ENCODE measurements at regions not wholly inside any gene's neighbourhood (a gene's known extent, or its start where the extent isn't known, plus 50 kb on each side); places are given as distances from the start of the nearest gene placed in this dataset.
A peak's percentile ranks its signal among the peaks of the same experiment; 100 is the strongest.

GRCh38 chr15:98311566-98312188 is 336.7 kb upstream of the IGF1R start:
- TF ChIP-seq CTCF (IDR thresholded peaks at IDR 0.05) (peak; percentile 89), MAX (CRISPR knock-in tag; IDR thresholded peaks at IDR 0.05) (no peak), CREB1 (CRISPR knock-in tag; IDR thresholded peaks at IDR 0.05) (no peak), ZNF425 (CRISPR knock-in tag; conservative IDR thresholded peaks at IDR 0.05) (no peak), CBFB (CRISPR knock-in tag; IDR thresholded peaks at IDR 0.05; ENCODE audit: low read depth) (no peak)
- peak; percentile 41; the same call in 1 of the 2 replicates for ATAC-seq
- ChIA-PET POLR2A (no interaction called here), CTCF (interaction anchor here (0.5 to 3.4 kb wide), 44 partner anchors 10 to 436 kb away, joined by 3 to 93 read pairs (median 4); no protein-coding TSS in a partner anchor)
- H3K4me1 Mint-ChIP-seq, result no peaks in the 10 kb centered on the region
- H3K9me3 Mint-ChIP-seq, result peaks cover 15% of the 10 kb centered on the region
- peaks cover 3% of the 10 kb centered on the region; the same call in 1 of the 2 replicates for H3K27me3 Mint-ChIP-seq (ENCODE audit: low read depth)
- no peak overlapping the region for H3K4me3 Mint-ChIP-seq
- DNase-seq (ENCODE audit: low spot score), result peak; percentile 81
- H3K36me3 Mint-ChIP-seq, result no peaks in the 10 kb centered on the region
- no peak overlapping the region for H3K27ac Mint-ChIP-seq

GRCh38 chr15:98312913-98313312 is 335.4 kb upstream of the IGF1R start:
- CTCF ChIA-PET, result interaction anchor here (1.8 to 3.4 kb wide), 3 partner anchors 69 to 115 kb away, joined by 39 to 93 read pairs (median 54); no protein-coding TSS in a partner anchor
- Mint-ChIP-seq H3K9me3 (peaks cover 9% of the 10 kb centered on the region), H3K4me1 (no peaks in the 10 kb centered on the region), H3K27ac (no peak overlapping the region), H3K4me3 (no peak overlapping the region), H3K36me3 (no peaks in the 10 kb centered on the region), H3K27me3 (ENCODE audit: low read depth) (peaks cover 3% of the 10 kb centered on the region; the same call in 1 of the 2 replicates)
- DNase-seq (ENCODE audit: low spot score) (no peak), ATAC-seq (no peak)
- TF ChIP-seq AR (CRISPR knock-in tag; IDR thresholded peaks at IDR 0.05) (no peak), GABPB1 (CRISPR knock-in tag; IDR thresholded peaks at IDR 0.05) (no peak), AFF4 (CRISPR knock-in tag; IDR thresholded peaks at IDR 0.05; ENCODE audit: borderline replicate concordance) (no peak), NFE2L1 (CRISPR knock-in tag; IDR thresholded peaks at IDR 0.05) (no peak), ZNF263 (CRISPR knock-in tag; IDR thresholded peaks at IDR 0.05; ENCODE audit: low read depth) (no peak), ZNF138 (CRISPR knock-in tag; conservative IDR thresholded peaks at IDR 0.05) (no peak), TP53 (CRISPR knock-in tag; IDR thresholded peaks at IDR 0.05) (no peak), CDX4 (CRISPR knock-in tag; IDR thresholded peaks at IDR 0.05; ENCODE audit: borderline replicate concordance) (no peak)
- POLR2A ChIA-PET, result no interaction called here

Data from WTC11 (cell line).